ENCODE measurements at regions not wholly inside any gene's neighbourhood (a gene's known extent, or its start where the extent isn't known, plus 50 kb on each side); places are given as distances from the start of the nearest gene placed in this dataset.

DNA sequence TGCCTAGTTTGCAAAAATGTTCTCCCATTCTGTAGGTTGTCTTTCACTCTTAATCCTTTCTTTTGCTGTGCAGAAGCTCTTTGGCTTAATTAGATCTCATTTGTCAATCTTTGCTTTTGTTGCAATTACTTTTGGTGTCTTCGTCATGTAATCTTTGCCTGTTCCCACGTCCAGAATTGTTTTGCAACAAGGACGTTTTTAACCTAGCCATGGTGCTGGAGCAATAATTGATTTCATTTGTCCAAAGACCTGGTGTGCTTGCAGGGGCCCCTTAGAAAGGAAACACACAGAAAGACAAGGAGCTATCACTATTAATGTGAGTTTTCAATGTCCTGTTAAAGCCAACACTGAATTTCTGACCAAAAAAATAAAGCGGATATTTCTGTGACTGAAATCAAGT, 89.1 kb upstream of the GALNT15 start:
- TF ChIP-seq, protein P1, sequence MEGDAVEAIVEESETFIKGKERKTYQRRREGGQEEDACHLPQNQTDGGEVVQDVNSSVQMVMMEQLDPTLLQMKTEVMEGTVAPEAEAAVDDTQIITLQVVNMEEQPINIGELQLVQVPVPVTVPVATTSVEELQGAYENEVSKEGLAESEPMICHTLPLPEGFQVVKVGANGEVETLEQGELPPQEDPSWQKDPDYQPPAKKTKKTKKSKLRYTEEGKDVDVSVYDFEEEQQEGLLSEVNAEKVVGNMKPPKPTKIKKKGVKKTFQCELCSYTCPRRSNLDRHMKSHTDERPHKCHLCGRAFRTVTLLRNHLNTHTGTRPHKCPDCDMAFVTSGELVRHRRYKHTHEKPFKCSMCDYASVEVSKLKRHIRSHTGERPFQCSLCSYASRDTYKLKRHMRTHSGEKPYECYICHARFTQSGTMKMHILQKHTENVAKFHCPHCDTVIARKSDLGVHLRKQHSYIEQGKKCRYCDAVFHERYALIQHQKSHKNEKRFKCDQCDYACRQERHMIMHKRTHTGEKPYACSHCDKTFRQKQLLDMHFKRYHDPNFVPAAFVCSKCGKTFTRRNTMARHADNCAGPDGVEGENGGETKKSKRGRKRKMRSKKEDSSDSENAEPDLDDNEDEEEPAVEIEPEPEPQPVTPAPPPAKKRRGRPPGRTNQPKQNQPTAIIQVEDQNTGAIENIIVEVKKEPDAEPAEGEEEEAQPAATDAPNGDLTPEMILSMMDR (optimal IDR thresholded peaks at IDR 0.05 in 1 of 3, IDR thresholded peaks at IDR 0.05 in 1 of 3, conservative IDR thresholded peaks at IDR 0.05 in 1 of 3; ENCODE audit: extremely low read depth in 1 of 3, insufficient read depth in 2 of 3, low read length in 3 of 3): no peak
- no peak for TF ChIP-seq EZH2 (IDR thresholded peaks at IDR 0.05; ENCODE audit: low read length)

All from keratinocyte (primary cell).